ENCODE measurements at regions not wholly inside any gene's neighbourhood (a gene's known extent, or its start where the extent isn't known, plus 50 kb on each side); places are given as distances from the start of the nearest gene placed in this dataset.
"Not testable (repeated sequence)": the region's sequence is repeated elsewhere in the genome, so short reads cannot be mapped to it uniquely, and the experiment has no call there.

- DNase-seq, result no peak
Measured at GRCh38 chr10:123221418-123221817, 67.2 kb downstream of the BUB3 start.

GRCh38 chr10:123222832-123223231 lies 68.6 kb downstream of the BUB3 start:
- DNase-seq, result no peak

GRCh38 chr10:123227706-123228105 lies 73.5 kb downstream of the BUB3 start:
- DNase-seq, result no peak

GRCh38 chr10:123229927-123230630 lies 75.9 kb downstream of the BUB3 start:
- DNase-seq, result no peak

- not testable (repeated sequence) for DNase-seq
Measured at GRCh38 chr10:123232879-123233278, 78.7 kb downstream of the BUB3 start.

- DNase-seq, result not testable (repeated sequence)
Measured at GRCh38 chr10:123235014-123235413, 80.8 kb downstream of the BUB3 start.

- DNase-seq, result no peak
Measured at GRCh38 chr10:123236126-123236525, 81.9 kb downstream of the BUB3 start.

GRCh38 chr10:123240250-123240649 lies 86.0 kb downstream of the BUB3 start:
- no peak for DNase-seq

- no peak for DNase-seq
Measured at GRCh38 chr10:123240776-123241175, 86.6 kb downstream of the BUB3 start.

- DNase-seq, result peak in 3 of 5 experiments; percentile 47 to 69 (median 65)
Measured at GRCh38 chr10:123241391-123242141, 87.4 kb downstream of the BUB3 start.

- DNase-seq, result no peak
Measured at GRCh38 chr10:123244747-123245146, 90.5 kb downstream of the BUB3 start.

- no peak for DNase-seq
Measured at GRCh38 chr10:123245264-123245663, 91.1 kb downstream of the BUB3 start.

GRCh38 chr10:123249894-123250293 lies 95.7 kb downstream of the BUB3 start:
- DNase-seq, result no peak

GRCh38 chr10:123250640-123251039 lies 96.4 kb downstream of the BUB3 start:
- no peak for DNase-seq

- no peak for DNase-seq
Measured at GRCh38 chr10:123252779-123253178, 98.6 kb downstream of the BUB3 start.

- peak in 2 of 5 experiments; percentile 8 to 18 for DNase-seq
Measured at GRCh38 chr10:123254343-123254742, 100.1 kb downstream of the BUB3 start.

- DNase-seq, result no peak
Measured at GRCh38 chr10:123257904-123258456, 103.8 kb downstream of the BUB3 start.

GRCh38 chr10:123259081-123259480 lies 104.9 kb downstream of the BUB3 start:
- DNase-seq, result no peak

- DNase-seq, result no peak
Measured at GRCh38 chr10:123259791-123260190, 105.6 kb downstream of the BUB3 start.

- DNase-seq, result no peak
Measured at GRCh38 chr10:123262456-123262855, 108.3 kb downstream of the BUB3 start.

GRCh38 chr10:123266971-123267370 lies 112.8 kb downstream of the BUB3 start:
- DNase-seq, result no peak

- no peak for DNase-seq
Measured at GRCh38 chr10:123269017-123269552, 114.9 kb downstream of the BUB3 start.

- DNase-seq, result no peak
Measured at GRCh38 chr10:123269675-123270074, 115.5 kb downstream of the BUB3 start.

GRCh38 chr10:123270221-123270620 lies 116.0 kb downstream of the BUB3 start:
- DNase-seq, result no peak
